Bone marrow (tissue), 2 donors: ENCODE measurements at regions not wholly inside any gene's neighbourhood (a gene's known extent, or its start where the extent isn't known, plus 50 kb on each side); places are given as distances from the start of the nearest gene placed in this dataset.
"Not testable (repeated sequence)": the region's sequence is repeated elsewhere in the genome, so short reads cannot be mapped to it uniquely, and the experiment has no call there.

Experiments used
- DNase-seq, 2 donors: peaks; one replicate each; lab custom pipeline; 2025; lab: John Stamatoyannopoulos, UW

- no peak for DNase-seq
These were observed 71.6 kb downstream of the TFAP2A start for GRCh38 chr6:10343320-10343719.

- no peak for DNase-seq
These were observed 73.3 kb downstream of the TFAP2A start for GRCh38 chr6:10341605-10342004.

GRCh38 chr6:10338151-10338550, 76.7 kb downstream of the TFAP2A start:
- no peak for DNase-seq

- DNase-seq, result not testable (repeated sequence)
These were observed 77.5 kb downstream of the TFAP2A start for GRCh38 chr6:10337376-10337775.

- DNase-seq, result no peak
These were observed 82.8 kb downstream of the TFAP2A start for GRCh38 chr6:10332111-10332510.

GRCh38 chr6:10331334-10331968, 83.4 kb downstream of the TFAP2A start:
- no peak for DNase-seq

GRCh38 chr6:10330515-10330914, 84.4 kb downstream of the TFAP2A start:
- no peak for DNase-seq

- no peak for DNase-seq
These were observed 91.9 kb downstream of the TFAP2A start for GRCh38 chr6:10323018-10323417.

- DNase-seq, result no peak
These were observed 94.6 kb downstream of the TFAP2A start for GRCh38 chr6:10320291-10320690.

GRCh38 chr6:10316373-10316721, 98.5 kb downstream of the TFAP2A start:
- DNase-seq, result no peak

GRCh38 chr6:10315658-10316372, 99.1 kb downstream of the TFAP2A start:
- no peak for DNase-seq

GRCh38 chr6:10315034-10315433, 99.8 kb downstream of the TFAP2A start:
- DNase-seq, result no peak

GRCh38 chr6:10314163-10314955, 100.5 kb downstream of the TFAP2A start:
- no peak for DNase-seq

GRCh38 chr6:10313799-10314162, 101.1 kb downstream of the TFAP2A start:
- DNase-seq, result no peak

GRCh38 chr6:10312445-10312844, 102.4 kb downstream of the TFAP2A start:
- DNase-seq, result no peak

GRCh38 chr6:10311546-10312405, 103.1 kb downstream of the TFAP2A start:
- not testable (repeated sequence) for DNase-seq

GRCh38 chr6:10310826-10311225, 104.0 kb downstream of the TFAP2A start:
- no peak for DNase-seq

- DNase-seq, result no peak
These were observed 104.6 kb downstream of the TFAP2A start for GRCh38 chr6:10310330-10310653.

GRCh38 chr6:10309457-10310329, 105.2 kb downstream of the TFAP2A start:
- no peak for DNase-seq

GRCh38 chr6:10307476-10307875, 107.4 kb downstream of the TFAP2A start:
- no peak for DNase-seq

- no peak for DNase-seq
These were observed 107.8 kb downstream of the TFAP2A start for GRCh38 chr6:10307028-10307427.
